WI38 (cell line): ENCODE measurements at regions not wholly inside any gene's neighbourhood (a gene's known extent, or its start where the extent isn't known, plus 50 kb on each side); places are given as distances from the start of the nearest gene placed in this dataset.

Experiments used
- H3K4me3 ChIP-seq: 2 replicates; pipeline ENCODE4 v1.5.1; 2011; ENCODE audit warnings: low read depth, mild to moderate bottlenecking, control low read depth, low read length
- CTCF ChIP-seq: IDR thresholded peaks from 2 replicates; pipeline ENCODE4 v1.5.1; 2012; ENCODE audit warnings: low read depth, mild to moderate bottlenecking, control low read depth, low read length

- H3K4me3 ChIP-seq, result no peak overlapping the region
- no peak for TF ChIP-seq CTCF
Measured at GRCh38 chr6:74100719-74101287, 404.8 kb downstream of the CD109 start.

DNA sequence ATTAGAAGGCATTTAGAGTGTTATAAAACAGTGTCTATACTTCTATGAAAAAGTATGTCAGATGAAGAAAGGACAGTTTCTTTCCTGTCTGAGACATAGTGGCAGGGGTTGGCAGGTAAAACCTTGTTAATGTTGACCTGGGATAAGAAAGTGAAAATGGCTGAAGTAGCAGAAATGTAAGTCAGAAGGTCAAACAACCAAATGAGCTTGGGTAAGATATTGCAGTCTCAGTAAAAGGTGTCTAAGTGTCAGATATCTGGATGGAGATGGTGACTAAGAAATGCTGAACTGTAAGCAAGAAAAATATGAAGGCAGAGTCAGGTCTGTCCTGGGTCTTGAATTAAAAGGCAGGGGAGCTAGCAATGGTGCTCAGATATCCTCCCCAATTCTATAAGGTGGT is 400.3 kb downstream of the CD109 start:
- TF ChIP-seq CTCF, result no peak

GRCh38 chr6:74093361-74093760 is 397.4 kb downstream of the CD109 start:
- no peak overlapping the region for H3K4me3 ChIP-seq
- no peak for TF ChIP-seq CTCF

More for the DNA sequence above, 400.3 kb downstream of the CD109 start:
- H3K4me3 ChIP-seq, result no peak overlapping the region

- H3K4me3 ChIP-seq, result no peak overlapping the region
- TF ChIP-seq CTCF, result no peak
Measured at GRCh38 chr6:74091794-74092157, 395.8 kb downstream of the CD109 start.

- H3K4me3 ChIP-seq, result no peak overlapping the region
- TF ChIP-seq CTCF, result peak; percentile 38; the same call in 1 of the 2 replicates
Measured at GRCh38 chr6:74091136-74091793, 395.3 kb downstream of the CD109 start.

DNA sequence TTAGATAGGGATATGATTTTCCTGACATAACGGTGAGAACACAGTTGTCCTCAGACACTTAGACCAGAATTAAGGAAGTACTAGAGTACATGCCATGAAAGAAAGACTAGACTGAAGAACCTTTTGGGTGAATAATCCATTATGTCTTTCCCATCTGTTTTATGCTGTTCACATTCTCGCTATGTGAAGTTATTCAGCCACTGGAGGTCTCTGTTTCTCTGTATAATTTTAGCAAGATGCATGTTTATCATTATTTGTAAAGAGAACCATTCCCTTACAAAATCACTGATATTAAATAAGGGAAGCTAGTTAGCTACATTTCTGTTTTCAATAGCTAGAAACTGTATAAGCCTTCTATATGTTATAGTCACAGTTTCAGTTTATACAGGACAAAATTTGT is 391.9 kb downstream of the CD109 start:
- H3K4me3 ChIP-seq, result no peak overlapping the region
- TF ChIP-seq CTCF, result peak; percentile 18; the same call in 1 of the 2 replicates

DNA sequence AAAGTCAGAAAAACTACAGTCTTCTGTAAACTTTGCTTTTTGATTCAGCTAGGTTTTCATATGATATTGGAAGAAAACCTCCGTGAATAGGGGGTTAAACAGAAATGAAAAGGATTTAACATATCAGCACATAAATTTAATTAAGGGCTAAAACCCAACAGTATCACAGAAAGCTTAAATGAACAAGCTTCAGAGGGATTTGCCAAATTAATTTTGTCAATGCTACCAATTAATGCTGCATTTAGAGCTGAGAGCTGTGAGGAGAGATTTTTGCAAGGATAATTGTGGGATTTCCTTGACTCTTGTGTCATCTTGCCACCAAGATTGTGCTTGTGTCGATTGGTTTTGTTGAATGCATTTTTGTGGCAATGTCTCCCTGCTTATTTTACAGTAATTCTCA is 379.9 kb downstream of the CD109 start:
- H3K4me3 ChIP-seq, result no peak overlapping the region
- TF ChIP-seq CTCF, result no peak
